SK-N-SH (cell line): ENCODE measurements at regions not wholly inside any gene's neighbourhood (a gene's known extent, or its start where the extent isn't known, plus 50 kb on each side); places are given as distances from the start of the nearest gene placed in this dataset.

Experiments
- CTCF ChIA-PET: fragments of 300-600, 350-600 bp; formaldehyde crosslinking; extraction: SDS; loops from one replicate; lab custom pipeline; 2021; lab: Yijun Ruan, JAX
- POLR2A ChIA-PET: fragments of 350-600 bp; sonication (Branson Sonifier 250); formaldehyde crosslinking; extraction: SDS; loops from one replicate; lab custom pipeline; 2020; ENCODE audit warnings: antibody characterized with exemption, inconsistent platforms; lab: Yijun Ruan, JAX
- DNase-seq: peaks from one replicate; pipeline ENCODE4 v3.0.0; 2012
- H2AFZ ChIP-seq: fragments of 200-600 bp; sonication (generic); 2 replicates; pipeline ENCODE4 v1.8.1; 2016; ENCODE audit warnings: antibody characterized with exemption, mild to moderate bottlenecking, low read depth
- H3F3A ChIP-seq: fragments of 200-600 bp; sonication (generic); replicated peaks from 2 replicates; pipeline ENCODE3; 2016; ENCODE audit warnings: antibody characterized with exemption, mild to moderate bottlenecking; ENCODE audit not compliant: insufficient read depth
- H3K27ac ChIP-seq, 2 experiments: fragments of 200-500 bp in 1 of 2; fragments of 200-600 bp in 1 of 2; sonication (Bioruptor generic) in 1 of 2; sonication (generic), shearing (Covaris generic) in 1 of 2; 2 replicates each; pipeline versions ENCODE4 v1.5.1 to v1.6.1; 2014 to 2016; ENCODE audit warnings: low read depth in 2 of 2, inconsistent platforms in 1 of 2, low read length in 1 of 2, mild to moderate bottlenecking in 1 of 2, mixed read lengths in 1 of 2
- H3K27me3 ChIP-seq: fragments of 200-600 bp; sonication (generic), shearing (Covaris generic); 2 replicates; pipeline ENCODE4 v1.6.1; 2016; ENCODE audit warnings: mixed run types; ENCODE audit not compliant: insufficient read depth
- H3K36me3 ChIP-seq, 2 experiments: fragments of 200-500 bp in 1 of 2; fragments of 200-600 bp in 1 of 2; sonication (Bioruptor generic) in 1 of 2; sonication (generic) in 1 of 2; replicated peaks in 1 of 2; 2 replicates each; pipeline versions ENCODE3 to v1.5.1; 2014 to 2016; ENCODE audit warnings: low read length in 1 of 2, mild to moderate bottlenecking in 1 of 2; ENCODE audit not compliant: insufficient read depth in 2 of 2, control insufficient read depth in 1 of 2
- H3K4me1 ChIP-seq, 2 experiments: fragments of 200-500 bp in 1 of 2; fragments of 200-600 bp in 1 of 2; sonication (Bioruptor generic) in 1 of 2; sonication (generic), shearing (Covaris generic) in 1 of 2; 2 replicates each; pipeline versions ENCODE4 v1.5.1 to v1.6.1; 2014 to 2016; ENCODE audit warnings: low read depth in 1 of 2, low read length in 1 of 2, mixed run types in 1 of 2; ENCODE audit not compliant: insufficient read depth in 2 of 2, control insufficient read depth in 1 of 2
- H3K4me2 ChIP-seq: fragments of 200-600 bp; sonication (generic), shearing (Covaris generic); 2 replicates; pipeline ENCODE4 v1.6.1; 2017; ENCODE audit warnings: mixed run types
- H3K4me3 ChIP-seq, 2 experiments: fragments of 200-500 bp in 1 of 2; fragments of 200-600 bp in 1 of 2; sonication (Bioruptor generic) in 1 of 2; sonication (generic), shearing (Covaris generic) in 1 of 2; 2 replicates each; pipeline versions ENCODE4 v1.5.1 to v1.8.1; 2014 to 2016; ENCODE audit warnings: low read depth in 2 of 2, inconsistent platforms in 1 of 2, low read length in 1 of 2, mild to moderate bottlenecking in 1 of 2, mixed read lengths in 1 of 2, moderate library complexity in 1 of 2
- H3K79me2 ChIP-seq: fragments of 200-600 bp; sonication (generic); 2 replicates; pipeline ENCODE4 v1.8.1; 2017; ENCODE audit warnings: mild to moderate bottlenecking; ENCODE audit not compliant: insufficient read depth
- H3K9ac ChIP-seq: fragments of 200-600 bp; sonication (generic); 2 replicates; pipeline ENCODE4 v1.6.1; 2017; ENCODE audit warnings: mixed run types
- H3K9me2 ChIP-seq: fragments of 200-600 bp; sonication (generic); 2 replicates; pipeline ENCODE4 v1.6.1; 2017; ENCODE audit warnings: mixed run types
- H3K9me3 ChIP-seq: fragments of 200-600 bp; sonication (generic); 2 replicates; pipeline ENCODE4 v1.6.1; 2017; ENCODE audit warnings: mixed run types, mild to moderate bottlenecking, moderate library complexity
- H4K20me1 ChIP-seq: fragments of 200-600 bp; sonication (generic); 2 replicates; pipeline ENCODE4 v1.6.1; 2017; ENCODE audit warnings: mild to moderate bottlenecking, mixed run types; ENCODE audit not compliant: insufficient read depth
- CHD2 ChIP-seq: fragments of 150-350 bp; IDR thresholded peaks from 2 replicates; pipeline ENCODE4 v1.6.1; 2018; ENCODE audit warnings: low read length; ENCODE audit not compliant: partially characterized antibody
- CTCF ChIP-seq: fragments of 200-600 bp; sonication (generic); IDR thresholded peaks from 2 replicates; pipeline ENCODE4 v1.6.1; 2017; ENCODE audit warnings: antibody characterized with exemption, mild to moderate bottlenecking, moderate library complexity
- ELF1 ChIP-seq: IDR thresholded peaks from 2 replicates; pipeline ENCODE4 v1.4.0; 2012
- FOSL2 ChIP-seq: IDR thresholded peaks from 2 replicates; pipeline ENCODE4 v1.4.0; 2012; ENCODE audit warnings: low read depth, mild to moderate bottlenecking, moderate library complexity, borderline replicate concordance
- FOXJ3 ChIP-seq: sonication (generic); formaldehyde crosslinking; IDR thresholded peaks from 2 replicates; pipeline ENCODE4 v1.5.1; 2020; ENCODE audit warnings: mild to moderate bottlenecking, missing genetic modification reagents
- FOXM1 ChIP-seq: IDR thresholded peaks from 2 replicates; pipeline ENCODE4 v1.4.0; 2012; ENCODE audit warnings: low read depth, mild to moderate bottlenecking
- GABPA ChIP-seq: IDR thresholded peaks from 2 replicates; pipeline ENCODE4 v1.4.0; 2012; ENCODE audit warnings: low read depth, mild to moderate bottlenecking
- GATA2 ChIP-seq: sonication (generic); formaldehyde crosslinking; IDR thresholded peaks from 2 replicates; pipeline ENCODE4 v1.5.0; 2020; ENCODE audit warnings: mild to moderate bottlenecking, missing genetic modification reagents
- MEF2A ChIP-seq: IDR thresholded peaks from 2 replicates; pipeline ENCODE4 v1.4.0; 2012; ENCODE audit warnings: low read depth, borderline replicate concordance
- MXI1 ChIP-seq: IDR thresholded peaks from 2 replicates; pipeline ENCODE4 v1.6.1; 2012; ENCODE audit warnings: mild to moderate bottlenecking, low read depth, low read length, improper control_type of control experiment
- NFIC ChIP-seq: IDR thresholded peaks from 2 replicates; pipeline ENCODE4 v1.4.0; 2012; ENCODE audit warnings: borderline replicate concordance
- NRF1 ChIP-seq: IDR thresholded peaks from 2 replicates; pipeline ENCODE4 v1.6.1; 2012; ENCODE audit warnings: low read depth, mild to moderate bottlenecking, low read length
- POLR2AphosphoS5 ChIP-seq: IDR thresholded peaks from 2 replicates; pipeline ENCODE4 v1.6.1; 2012; ENCODE audit warnings: low read depth, low read length
- RAD21 ChIP-seq: IDR thresholded peaks from 2 replicates; pipeline ENCODE4 v1.6.1; 2012; ENCODE audit warnings: mild to moderate bottlenecking, low read length
- RFX5 ChIP-seq: IDR thresholded peaks from 2 replicates; pipeline ENCODE4 v1.6.1; 2012; ENCODE audit warnings: mild to moderate bottlenecking, improper control_type of control experiment, low read length
- RXRA ChIP-seq: IDR thresholded peaks from 2 replicates; pipeline ENCODE4 v1.4.0; 2012; ENCODE audit warnings: low read depth, mild to moderate bottlenecking, borderline replicate concordance
- TEAD4 ChIP-seq: IDR thresholded peaks from 2 replicates; pipeline ENCODE4 v1.4.0; 2012; ENCODE audit warnings: mild to moderate bottlenecking, borderline replicate concordance; ENCODE audit not compliant: insufficient read depth
- USF1 ChIP-seq: IDR thresholded peaks from 2 replicates; pipeline ENCODE4 v1.4.0; 2012; ENCODE audit warnings: low read depth, borderline replicate concordance
- YY1 ChIP-seq: IDR thresholded peaks from 2 replicates; pipeline ENCODE4 v1.4.0; 2012; ENCODE audit warnings: low read depth, mild to moderate bottlenecking
- WGBS: methylation state at CpG from one replicate; pipeline ENCODE4 v1.1.6; 2017; ENCODE audit warnings: low lambda C conversion rate; 5-methylcytosine and 5-hydroxymethylcytosine counted together
- TF ChIP-seq, protein P1 (sequence below): fragments of 150-350 bp; IDR thresholded peaks from 2 replicates; pipeline ENCODE4 v1.6.1; 2016; ENCODE audit warnings: mild to moderate bottlenecking, low read depth, low read length
- TF ChIP-seq, protein P2 (sequence below): fragments of 150-350 bp; IDR thresholded peaks from 2 replicates; pipeline ENCODE4 v1.6.1; 2017; ENCODE audit warnings: antibody characterized with exemption, low read length, low read depth, borderline replicate concordance
- TF ChIP-seq, protein P3 (sequence below): IDR thresholded peaks from 2 replicates; pipeline ENCODE4; 2012

- POLR2A ChIA-PET: no interaction called here
- H3K27ac ChIP-seq: no peak overlapping the region
- no peak for TF ChIP-seq YY1
- TF ChIP-seq USF1: no peak
- TF ChIP-seq RFX5: no peak
- no peak for TF ChIP-seq MEF2A
- TF ChIP-seq GABPA: no peak
- no peak for TF ChIP-seq RXRA
- TF ChIP-seq FOSL2: no peak
- TF ChIP-seq, protein P1, sequence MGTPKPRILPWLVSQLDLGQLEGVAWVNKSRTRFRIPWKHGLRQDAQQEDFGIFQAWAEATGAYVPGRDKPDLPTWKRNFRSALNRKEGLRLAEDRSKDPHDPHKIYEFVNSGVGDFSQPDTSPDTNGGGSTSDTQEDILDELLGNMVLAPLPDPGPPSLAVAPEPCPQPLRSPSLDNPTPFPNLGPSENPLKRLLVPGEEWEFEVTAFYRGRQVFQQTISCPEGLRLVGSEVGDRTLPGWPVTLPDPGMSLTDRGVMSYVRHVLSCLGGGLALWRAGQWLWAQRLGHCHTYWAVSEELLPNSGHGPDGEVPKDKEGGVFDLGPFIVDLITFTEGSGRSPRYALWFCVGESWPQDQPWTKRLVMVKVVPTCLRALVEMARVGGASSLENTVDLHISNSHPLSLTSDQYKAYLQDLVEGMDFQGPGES: no peak
- TF ChIP-seq TEAD4: no peak
- TF ChIP-seq, protein P2, sequence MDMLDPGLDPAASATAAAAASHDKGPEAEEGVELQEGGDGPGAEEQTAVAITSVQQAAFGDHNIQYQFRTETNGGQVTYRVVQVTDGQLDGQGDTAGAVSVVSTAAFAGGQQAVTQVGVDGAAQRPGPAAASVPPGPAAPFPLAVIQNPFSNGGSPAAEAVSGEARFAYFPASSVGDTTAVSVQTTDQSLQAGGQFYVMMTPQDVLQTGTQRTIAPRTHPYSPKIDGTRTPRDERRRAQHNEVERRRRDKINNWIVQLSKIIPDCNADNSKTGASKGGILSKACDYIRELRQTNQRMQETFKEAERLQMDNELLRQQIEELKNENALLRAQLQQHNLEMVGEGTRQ: no peak
- no peak overlapping the region for H3K9ac ChIP-seq
- no peak overlapping the region for H2AFZ ChIP-seq
- H3K4me2 ChIP-seq: no peak overlapping the region
- no peaks in the 10 kb centered on the region for H3K9me3 ChIP-seq
- CTCF ChIA-PET: no interaction called here
- no peak overlapping the region for H3K4me3 ChIP-seq
- H3K4me1 ChIP-seq: peaks cover 0 to 14% of the 10 kb centered on the region in 2 experiments; a peak in 3 of 4 replicates
- H3K36me3 ChIP-seq: no peaks in the 10 kb centered on the region
- no peaks in the 10 kb centered on the region for H3K79me2 ChIP-seq
- H4K20me1 ChIP-seq: no peaks in the 10 kb centered on the region
- DNase-seq: no peak
- peaks cover 9% of the 10 kb centered on the region for H3F3A ChIP-seq
- no peaks in the 10 kb centered on the region for H3K9me2 ChIP-seq
- no peaks in the 10 kb centered on the region for H3K27me3 ChIP-seq
Measured at GRCh38 chr3:99508191-99508590, 130.2 kb upstream of the COL8A1 start.

GRCh38 chr3:99505646-99506269 lies 132.6 kb upstream of the COL8A1 start:
- Histone ChIP-seq H3K4me2 (no peak overlapping the region), H3K9me3 (no peaks in the 10 kb centered on the region), H3K9me2 (no peaks in the 10 kb centered on the region), H3K79me2 (no peaks in the 10 kb centered on the region), H3K9ac (no peak overlapping the region), H2AFZ (peak overlapping the region; percentile 71; the same call in 1 of the 2 replicates), H3K4me3 (no peak overlapping the region), H4K20me1 (no peaks in the 10 kb centered on the region), H3K4me1 (peaks cover 0 to 14% of the 10 kb centered on the region in 2 experiments; a peak in 3 of 4 replicates), H3K27ac (peak overlapping the region in 1 of 2 experiments; percentile 17; a peak in 1 of 4 replicates), H3K36me3 (no peaks in the 10 kb centered on the region), H3F3A (peaks cover 9% of the 10 kb centered on the region), H3K27me3 (no peaks in the 10 kb centered on the region)
- ChIA-PET CTCF (no interaction called here), POLR2A (no interaction called here)
- TF ChIP-seq CTCF (no peak), NRF1 (no peak), FOXM1 (no peak), POLR2AphosphoS5 (no peak), RXRA (no peak), GATA2 (CRISPR knock-in tag) (no peak), RAD21 (no peak), MXI1 (no peak), USF1 (no peak), YY1 (no peak), FOXJ3 (CRISPR knock-in tag) (no peak), NFIC (no peak), ELF1 (no peak), CHD2 (no peak)
- TF ChIP-seq, protein P3, sequence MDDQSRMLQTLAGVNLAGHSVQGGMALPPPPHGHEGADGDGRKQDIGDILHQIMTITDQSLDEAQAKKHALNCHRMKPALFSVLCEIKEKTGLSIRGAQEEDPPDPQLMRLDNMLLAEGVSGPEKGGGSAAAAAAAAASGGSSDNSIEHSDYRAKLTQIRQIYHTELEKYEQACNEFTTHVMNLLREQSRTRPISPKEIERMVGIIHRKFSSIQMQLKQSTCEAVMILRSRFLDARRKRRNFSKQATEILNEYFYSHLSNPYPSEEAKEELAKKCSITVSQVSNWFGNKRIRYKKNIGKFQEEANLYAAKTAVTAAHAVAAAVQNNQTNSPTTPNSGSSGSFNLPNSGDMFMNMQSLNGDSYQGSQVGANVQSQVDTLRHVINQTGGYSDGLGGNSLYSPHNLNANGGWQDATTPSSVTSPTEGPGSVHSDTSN: no peak
- 22% methylated on average over 7 of the region's 7 CpGs for WGBS
- DNase-seq: no peak
